Adipose tissue (tissue), 3 donors: ENCODE measurements at regions not wholly inside any gene's neighbourhood (a gene's known extent, or its start where the extent isn't known, plus 50 kb on each side); places are given as distances from the start of the nearest gene placed in this dataset.

Experiments
- H3K27ac ChIP-seq: one replicate; pipeline ENCODE4 v1.5.1; 2013; ENCODE audit warnings: low read depth, low read length
- WGBS, 3 donors: extraction: QIAGEN DNeasy Blood & Tissue Kit; methylation state at CpG; one replicate each; pipeline ENCODE4 v1.1.7; 2013; 5-methylcytosine and 5-hydroxymethylcytosine counted together
- donor health status: healthy with polysubstance abuse.
- donor health status: Bipolar disorder and iron deficiency.
- donor health status: healthy.

DNA sequence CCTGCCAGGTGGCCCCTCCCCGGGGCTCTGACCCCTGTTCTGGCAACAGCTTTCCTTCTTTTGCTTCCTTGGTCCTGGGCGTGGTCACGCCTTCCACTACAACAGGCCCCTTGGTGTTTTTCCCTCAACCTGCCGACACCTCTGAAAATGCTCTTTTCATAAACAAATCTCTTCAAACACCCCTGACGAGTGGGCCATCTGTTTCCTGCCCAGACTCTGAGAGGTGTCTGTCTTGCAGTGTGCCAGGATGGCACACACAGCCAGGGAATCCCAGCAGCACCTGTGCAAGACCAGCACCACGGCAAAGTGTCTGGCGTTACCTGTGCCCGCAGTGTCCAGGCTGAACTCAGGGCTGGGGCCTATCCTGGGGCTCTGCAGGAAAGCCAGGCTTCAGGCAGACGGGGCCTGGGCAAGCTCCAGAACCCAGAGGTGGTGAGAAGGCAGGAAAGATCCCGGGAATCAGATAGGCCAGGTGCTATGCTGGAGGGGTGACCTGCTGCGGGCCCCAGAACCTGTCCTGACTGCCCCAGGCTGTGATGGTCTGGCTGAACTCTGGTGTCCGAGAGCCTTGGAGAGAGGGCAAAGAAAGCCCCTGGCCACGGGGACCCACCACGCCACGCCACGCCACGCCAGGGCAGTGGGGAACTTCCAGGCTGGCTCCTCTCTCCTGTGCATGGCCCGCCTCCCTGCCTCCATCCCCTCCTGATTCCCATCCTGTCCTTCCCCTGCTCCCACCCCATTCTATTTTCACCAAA lies 88.9 kb downstream of the SIK1 start:
- WGBS, 3 donors = 84 to 89% (median 87%) methylated on average over 16 to 18 of the region's 18 CpGs
- no peak overlapping the region for H3K27ac ChIP-seq

DNA sequence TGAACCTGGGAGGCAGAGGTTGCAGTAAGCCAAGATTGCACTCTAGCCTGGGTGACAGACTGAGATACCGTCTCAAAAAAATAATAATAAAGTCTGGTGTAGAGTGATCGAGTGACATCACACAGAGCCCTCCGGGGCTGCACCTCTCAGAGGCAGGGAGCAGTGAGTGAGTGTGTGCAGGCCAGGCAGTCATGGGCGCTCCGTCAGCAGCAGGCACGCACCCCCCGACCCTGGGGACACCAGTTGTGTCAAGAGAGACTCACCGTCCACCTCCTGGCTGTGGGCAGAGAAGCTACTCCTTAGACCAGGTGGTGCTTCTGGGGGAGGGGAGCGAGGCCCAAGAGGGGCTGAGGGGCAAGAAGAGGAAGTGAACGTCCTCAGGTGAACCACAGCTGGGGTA lies 91.8 kb downstream of the SIK1 start:
- WGBS, 3 donors = 91 to 96% (median 91%) methylated on average over 10 of the region's 10 CpGs
- H3K27ac ChIP-seq = no peak overlapping the region

DNA sequence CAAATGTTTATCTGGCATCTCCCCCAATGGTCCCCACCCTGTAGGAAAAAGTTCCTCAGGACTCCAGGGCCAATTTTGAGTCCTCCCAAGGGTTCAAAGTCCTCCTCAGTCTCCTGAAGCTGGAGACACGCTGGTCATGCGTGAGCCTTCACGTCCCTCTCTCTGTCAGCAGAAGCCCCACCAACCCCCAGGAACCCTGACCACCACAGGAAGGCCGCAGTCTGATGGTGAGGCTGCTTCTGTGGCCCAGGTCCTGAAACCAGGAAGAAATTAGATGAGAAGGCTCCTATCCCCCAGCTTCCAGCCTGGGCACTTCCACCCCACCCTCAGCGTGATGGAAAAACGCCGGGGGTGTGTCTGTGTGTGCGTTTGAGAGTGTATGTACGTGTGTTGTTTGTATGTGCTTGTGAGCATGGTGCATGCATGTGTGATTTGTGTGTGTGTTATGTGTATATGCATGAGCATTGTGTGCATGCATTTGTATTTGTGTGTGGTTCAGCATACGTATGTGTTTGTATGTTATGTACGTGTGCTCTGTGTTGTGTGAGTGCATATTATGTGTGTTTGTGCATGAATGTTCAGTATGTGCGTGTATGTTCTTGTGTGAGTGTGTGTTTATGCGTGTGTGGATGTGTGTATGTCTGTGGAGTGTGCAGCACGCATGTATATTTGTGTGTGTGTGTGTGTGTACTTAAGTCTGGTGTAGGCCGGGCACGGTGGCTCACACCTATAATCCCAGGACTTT lies 92.5 kb downstream of the SIK1 start:
- 88 to 95% (median 91%) methylated on average over 16 of the region's 16 CpGs for WGBS, 3 donors

DNA sequence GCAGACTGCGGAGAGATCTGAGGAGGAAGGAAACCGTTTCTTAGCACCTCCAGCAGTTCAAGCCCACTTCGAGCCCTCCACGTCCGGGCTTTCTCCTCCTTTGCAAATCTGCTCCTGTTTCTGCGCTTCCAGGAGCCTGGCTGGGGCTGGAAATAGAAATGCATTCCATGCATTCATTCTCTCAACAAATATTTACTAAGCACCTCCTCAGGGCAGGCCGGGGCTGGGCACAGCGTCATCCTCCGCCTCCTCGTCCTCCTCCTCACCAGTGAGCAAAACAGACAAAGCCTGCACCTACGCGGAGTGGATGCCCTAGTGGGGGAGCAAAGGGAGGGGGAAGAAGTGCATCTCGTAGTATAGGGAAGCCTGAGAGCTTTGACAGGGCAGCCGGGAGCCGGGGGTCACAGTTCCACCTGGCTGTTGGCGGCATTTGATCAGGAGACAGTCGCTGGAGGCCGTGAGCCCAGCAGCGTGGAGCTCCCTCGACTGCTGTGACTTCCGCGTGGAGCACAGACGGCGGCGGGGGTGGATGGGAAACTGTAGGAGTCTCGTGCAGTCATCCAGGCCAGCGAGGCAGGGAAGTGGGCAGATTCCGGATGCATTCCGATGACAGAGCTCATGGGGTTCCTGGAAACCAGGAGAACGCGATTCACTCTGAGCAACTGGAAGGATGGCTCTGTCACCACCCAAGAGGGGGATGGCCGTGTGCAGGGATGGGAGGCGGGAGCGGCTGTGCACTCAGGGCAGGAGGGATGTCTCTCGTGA lies 93.5 kb downstream of the SIK1 start:
- 25 to 44% (median 33%) methylated on average over 35 of the region's 35 CpGs for WGBS, 3 donors
- no peak overlapping the region for H3K27ac ChIP-seq

More for the DNA sequence above, 92.5 kb downstream of the SIK1 start:
- no peak overlapping the region for H3K27ac ChIP-seq

DNA sequence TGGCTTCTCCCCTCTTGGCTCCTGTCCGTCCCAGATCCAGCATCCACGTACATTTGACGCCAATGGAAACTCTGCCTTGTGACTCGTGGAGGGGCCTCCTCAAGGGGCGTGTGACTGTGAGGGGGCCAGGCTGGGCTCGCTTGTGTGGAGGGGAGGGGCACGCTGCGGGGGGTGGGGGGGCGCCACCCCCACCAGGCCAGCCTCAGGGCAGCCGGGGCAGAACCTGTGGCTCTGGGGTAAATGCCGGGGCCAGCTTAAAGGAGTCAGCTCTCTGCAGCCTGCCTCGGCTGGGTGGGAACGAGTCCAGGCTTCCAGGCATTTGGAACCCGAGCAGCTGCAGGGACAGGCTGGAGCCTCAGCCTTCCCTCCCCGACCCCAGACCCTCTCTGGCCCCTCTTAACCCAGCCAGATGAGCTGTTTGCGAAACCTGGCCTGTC lies 94.1 kb downstream of the SIK1 start:
- no peak overlapping the region for H3K27ac ChIP-seq
- 32 to 43% (median 37%) methylated on average over 16 of the region's 16 CpGs for WGBS, 3 donors

DNA sequence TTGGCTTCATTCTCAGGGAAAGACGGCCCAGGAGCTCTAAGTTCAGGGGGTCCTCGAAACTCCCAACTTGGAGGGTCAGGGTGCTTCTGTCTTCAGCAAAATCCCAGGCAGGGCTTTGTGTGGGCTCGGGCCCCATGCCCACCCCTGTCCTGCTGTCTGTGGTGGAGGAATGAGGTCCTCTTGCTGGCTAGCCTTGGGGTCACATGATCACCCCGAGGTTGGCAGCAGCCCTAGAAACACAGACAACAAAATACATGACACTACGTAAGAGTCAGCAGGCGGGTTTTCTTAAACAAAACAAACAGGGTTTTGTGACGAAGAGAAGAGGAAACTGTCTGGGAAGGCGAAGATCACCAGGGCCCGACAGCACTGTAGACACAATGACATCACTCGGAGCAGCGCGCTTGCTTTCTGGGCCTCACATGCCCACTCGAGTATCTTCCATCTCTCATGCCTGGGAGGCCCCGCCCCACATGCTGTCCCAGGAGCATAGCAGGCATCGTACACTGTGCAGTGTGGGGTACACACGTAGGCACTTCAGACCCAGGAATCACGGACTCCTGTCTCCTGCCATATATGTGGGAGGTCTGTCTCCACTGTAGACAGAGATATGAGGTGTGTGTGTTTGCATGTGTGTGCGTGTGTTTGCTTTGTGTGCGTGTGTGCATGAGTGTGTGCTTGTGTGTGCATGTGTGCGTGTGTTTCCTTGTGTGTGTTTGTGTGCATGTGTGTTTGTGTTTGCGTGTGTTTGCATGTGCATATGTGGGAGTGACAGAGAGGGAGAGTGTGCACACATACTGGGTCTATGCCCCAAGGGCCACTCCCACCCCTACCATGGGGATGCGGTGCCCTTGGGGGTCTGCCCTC lies 94.7 kb downstream of the SIK1 start:
- H3K27ac ChIP-seq = no peak overlapping the region

DNA sequence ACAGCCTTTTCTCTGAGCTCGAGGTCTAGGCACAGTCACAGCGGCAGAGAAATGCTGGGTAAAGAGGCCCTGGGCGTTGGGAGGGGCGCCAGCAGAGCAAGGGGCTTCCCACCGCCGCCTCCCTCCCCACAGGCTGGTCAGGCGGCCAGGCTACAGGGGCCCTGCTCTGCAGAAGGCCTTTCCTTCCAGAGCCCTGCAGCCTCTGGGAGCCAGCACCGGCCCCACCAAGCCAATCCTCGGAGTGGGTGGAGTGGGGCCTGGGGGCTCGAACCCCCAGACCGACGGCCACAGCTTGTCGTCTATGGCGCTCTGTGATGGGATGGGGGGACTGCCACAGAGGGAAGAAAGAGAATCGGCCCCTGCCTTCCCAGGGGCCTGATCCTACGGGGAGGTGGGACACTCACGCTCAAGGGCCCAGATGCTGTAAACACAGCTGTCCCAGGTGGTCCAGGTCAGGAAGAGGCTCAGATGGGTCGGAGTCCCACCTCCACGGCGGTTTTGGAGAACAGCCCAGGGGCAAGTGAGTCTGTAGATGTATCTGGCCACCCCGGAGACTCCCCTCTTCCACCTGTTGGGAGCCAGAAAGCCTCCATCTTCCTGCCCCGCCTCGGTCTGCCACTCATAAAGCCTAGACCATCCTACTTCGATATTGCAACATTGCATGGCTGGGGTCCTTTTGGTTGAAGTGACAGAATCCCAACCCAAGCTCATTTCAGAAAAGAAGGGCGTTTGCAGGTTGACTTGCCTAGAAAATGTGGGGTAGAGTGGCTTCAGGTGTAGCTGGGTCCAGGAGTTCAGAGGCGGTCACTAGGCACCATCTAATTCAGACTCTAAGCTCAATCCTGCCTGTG lies 95.6 kb downstream of the SIK1 start:
- WGBS, 3 donors = 84 to 91% (median 86%) methylated on average over 26 of the region's 26 CpGs
- no peak overlapping the region for H3K27ac ChIP-seq

More for the DNA sequence above, 94.7 kb downstream of the SIK1 start:
- 64 to 74% (median 74%) methylated on average over 22 of the region's 22 CpGs for WGBS, 3 donors

DNA sequence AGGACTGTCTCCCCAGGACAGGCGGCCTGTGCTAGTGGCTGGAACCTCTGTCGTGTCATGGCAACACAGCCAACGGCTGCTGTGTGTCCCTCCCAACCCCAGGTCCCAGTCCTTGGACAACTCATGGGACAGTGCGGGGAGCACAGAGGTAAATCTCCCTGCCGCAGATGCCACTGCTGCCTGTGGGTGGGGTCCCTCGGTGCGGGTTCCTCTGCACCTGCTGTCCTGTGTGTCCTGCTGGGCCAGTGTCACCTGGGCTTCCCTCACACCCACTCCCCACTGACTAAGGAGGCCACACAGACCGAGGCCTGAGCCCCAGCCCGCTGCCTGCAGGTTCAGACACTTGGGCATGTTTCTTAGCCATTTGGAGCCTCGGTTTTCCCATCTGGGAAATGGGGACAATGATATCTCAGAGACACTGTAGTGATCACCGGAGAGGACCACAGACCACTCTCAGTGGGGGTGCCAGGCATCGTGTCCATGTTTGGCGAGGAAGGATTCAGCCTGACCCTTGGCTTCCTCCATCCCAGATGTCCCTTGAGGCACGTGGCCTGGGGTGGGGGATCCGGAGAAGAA lies 96.5 kb downstream of the SIK1 start:
- WGBS, 3 donors = 87 to 89% (median 88%) methylated on average over 15 of the region's 15 CpGs
- no peak overlapping the region for H3K27ac ChIP-seq

DNA sequence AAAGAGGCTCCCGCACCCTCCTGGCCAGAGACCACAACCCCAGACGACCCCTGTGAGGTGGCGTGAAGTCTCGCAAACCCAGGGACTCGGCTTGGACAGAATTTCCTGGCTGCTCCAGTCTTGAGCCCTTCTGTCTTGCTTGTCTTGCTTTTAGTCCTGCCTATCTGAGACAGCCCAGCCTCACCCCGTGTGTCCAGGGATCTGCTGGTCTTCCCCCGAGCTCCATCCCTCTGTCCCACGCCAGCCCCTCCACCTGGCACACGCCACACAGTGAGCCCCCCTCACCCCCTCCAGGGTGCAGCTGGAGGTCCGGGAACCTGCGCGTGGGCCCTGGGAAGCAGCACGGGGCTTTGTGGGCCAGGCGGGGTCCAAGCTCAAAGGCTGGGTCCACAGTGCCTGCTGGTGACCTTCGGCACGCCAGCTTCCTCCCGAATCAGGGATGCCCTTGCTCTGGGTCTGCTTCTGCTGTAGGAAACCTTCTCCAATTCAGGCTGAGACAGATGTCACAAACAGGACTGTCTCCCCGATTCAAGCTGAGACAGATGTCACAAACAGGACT lies 97.1 kb downstream of the SIK1 start:
- WGBS, 3 donors = 83 to 88% (median 86%) methylated on average over 18 of the region's 18 CpGs
- H3K27ac ChIP-seq = no peak overlapping the region

DNA sequence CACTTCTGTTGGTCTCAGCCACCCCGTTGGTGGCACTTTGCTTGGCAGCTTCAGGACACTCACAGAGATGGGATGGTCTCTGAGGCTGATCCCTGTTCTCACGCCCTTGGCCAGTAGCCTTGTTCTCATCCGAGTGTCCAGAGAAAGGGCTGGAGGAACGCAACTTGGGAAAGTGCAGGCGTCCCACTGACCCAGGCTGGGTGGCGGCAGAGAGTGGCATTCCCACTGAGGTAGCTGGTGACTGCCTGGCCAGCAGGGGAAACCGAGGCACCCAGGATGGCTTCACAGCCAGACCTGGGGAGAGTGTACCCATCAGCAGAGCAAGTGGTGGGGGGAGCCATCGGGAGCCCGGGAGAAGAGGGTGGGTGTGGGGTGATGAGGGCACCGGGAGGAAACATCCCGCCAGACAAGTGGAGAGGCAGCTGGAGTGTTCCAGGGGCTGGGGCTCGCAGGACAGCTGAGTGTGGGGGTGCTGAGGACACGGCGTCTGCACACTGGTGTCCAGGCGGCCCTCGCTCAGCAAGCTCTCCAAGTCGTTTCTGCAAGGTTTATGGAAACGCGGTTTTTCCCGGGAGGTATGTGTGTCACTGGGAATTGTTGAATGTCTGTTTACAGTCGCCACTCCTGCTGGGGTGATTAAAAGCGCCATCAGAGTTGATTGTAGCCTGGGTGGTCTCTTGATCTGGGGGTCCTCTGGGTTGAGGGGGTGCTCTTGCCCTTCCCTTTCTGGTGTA lies 97.8 kb downstream of the SIK1 start:
- no peak overlapping the region for H3K27ac ChIP-seq
- 84 to 88% (median 88%) methylated on average over 22 of the region's 22 CpGs for WGBS, 3 donors

DNA sequence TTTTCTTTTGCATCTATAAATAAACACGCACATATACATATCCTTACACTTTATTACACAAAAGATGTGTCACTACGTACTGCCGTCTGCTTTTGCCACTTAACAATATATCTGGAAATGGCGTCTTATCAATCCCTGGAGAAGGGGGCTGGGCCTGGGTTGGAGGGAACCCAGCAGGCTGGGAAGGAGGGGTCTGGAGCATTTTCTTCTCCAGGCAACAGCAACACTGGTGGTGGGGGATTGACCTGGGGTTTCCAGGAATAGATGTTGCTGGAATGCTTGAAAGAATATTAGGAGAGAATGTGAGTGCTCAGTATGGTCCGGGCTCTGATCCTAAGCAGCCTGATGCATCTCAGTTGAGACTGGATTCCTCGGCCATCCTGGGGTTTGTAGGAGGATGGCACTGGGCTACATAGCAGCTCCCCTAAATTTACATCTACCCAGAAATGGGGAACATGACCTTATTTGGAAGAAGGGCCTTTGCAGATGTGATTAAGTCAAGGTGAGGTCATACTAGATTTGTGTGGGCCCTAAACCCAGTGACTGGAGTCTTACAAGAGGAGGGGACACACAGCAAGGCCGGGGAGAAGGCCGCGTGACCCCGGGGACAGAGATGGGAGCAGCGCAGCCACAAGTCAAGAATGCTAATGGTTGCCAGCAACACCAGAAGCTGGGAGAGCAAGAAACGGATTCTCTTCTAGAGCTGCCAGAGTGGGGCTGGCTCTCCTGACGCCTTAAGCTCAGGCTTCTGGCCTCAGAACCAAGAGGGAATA lies 98.6 kb downstream of the SIK1 start:
- 84 to 92% (median 88%) methylated on average over 13 of the region's 13 CpGs for WGBS, 3 donors
- H3K27ac ChIP-seq = no peak overlapping the region

DNA sequence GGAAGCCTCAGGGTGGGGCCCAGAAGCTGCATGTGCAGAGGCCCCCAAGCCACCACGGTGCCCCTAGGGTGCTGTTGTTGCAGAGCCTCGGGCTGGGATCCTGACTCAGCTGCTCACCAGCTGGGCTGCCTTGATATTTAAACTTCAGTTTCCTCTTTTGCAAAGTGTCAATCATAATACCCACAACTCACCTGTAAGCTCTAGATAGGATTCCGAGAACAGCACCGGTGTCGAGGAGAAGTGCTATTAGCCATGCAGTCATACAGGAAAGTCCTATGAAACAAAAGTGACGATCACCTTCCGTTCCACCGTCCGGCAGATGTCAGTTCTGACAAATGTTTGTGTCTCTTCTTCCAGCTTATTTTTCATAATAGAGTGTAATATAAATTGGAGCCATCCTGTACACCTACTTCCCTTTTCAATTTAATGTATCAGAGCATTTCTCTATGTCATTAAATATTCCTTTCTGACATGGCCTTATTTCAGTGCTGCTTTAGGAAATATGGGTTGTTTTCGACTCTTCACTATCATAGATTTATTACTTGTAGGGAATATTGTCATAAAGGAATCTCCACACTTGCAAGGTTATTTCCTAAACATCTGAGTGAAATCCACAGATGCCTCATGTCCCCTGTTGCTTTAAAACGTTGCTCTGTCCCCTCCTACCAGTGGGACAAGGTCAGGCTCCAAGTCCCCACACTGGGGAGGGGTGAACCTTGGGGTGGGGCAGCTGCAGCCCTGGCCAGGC lies 100.8 kb downstream of the SIK1 start:
- no peak overlapping the region for H3K27ac ChIP-seq
- 44 to 56% (median 52%) methylated on average over 11 of the region's 11 CpGs for WGBS, 3 donors

DNA sequence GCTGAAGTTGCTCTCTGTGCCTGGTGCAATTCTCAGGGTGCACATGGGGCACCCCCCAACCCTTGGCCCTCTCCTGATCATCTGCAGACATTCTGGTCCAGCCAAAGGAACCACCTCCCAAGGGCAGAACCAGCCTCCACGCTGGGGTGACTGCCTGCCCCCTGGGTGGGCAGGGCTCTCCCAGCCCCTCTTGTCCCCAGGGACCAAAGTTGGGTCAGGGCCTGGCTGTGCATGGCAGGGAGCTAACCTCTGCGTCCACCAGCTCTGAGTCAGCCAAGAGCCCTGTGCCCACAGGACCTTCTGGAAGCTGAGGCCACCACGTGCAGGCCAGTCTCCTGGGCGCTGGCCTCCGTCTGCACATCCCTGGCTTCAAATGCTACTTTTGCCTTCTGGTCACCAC lies 101.9 kb downstream of the SIK1 start:
- no peak overlapping the region for H3K27ac ChIP-seq
- WGBS, 3 donors = 77 to 93% (median 82%) methylated on average over 5 of the region's 5 CpGs

DNA sequence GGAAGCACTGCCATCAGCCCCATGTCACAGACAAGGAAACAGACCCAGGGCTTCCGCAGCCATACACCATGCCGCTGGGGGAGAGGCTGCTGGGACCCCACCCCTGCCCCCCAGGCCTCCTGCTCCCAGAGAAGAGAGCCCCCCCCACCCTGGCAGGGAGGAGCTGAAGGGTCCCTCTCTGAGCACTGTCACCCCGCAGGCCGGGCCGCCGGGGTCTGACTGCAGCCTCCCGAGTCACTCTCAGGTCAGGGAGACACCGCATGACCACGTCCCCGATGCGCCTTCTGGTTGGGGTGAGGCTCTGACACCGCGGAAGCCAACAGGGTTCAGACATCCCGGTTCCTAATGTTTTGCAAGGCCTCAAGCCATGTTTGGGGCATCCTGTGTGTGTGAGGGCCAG lies 102.3 kb downstream of the SIK1 start:
- WGBS, 3 donors = 84 to 92% (median 90%) methylated on average over 14 of the region's 14 CpGs

More for the DNA sequence above, 102.3 kb downstream of the SIK1 start:
- H3K27ac ChIP-seq = no peak overlapping the region
